Suprapubic skin (tissue), 4 donors: ENCODE measurements at regions not wholly inside any gene's neighbourhood (a gene's known extent, or its start where the extent isn't known, plus 50 kb on each side); places are given as distances from the start of the nearest gene placed in this dataset.
"Not testable (repeated sequence)": the region's sequence is repeated elsewhere in the genome, so short reads cannot be mapped to it uniquely, and the experiment has no call there.

Experiments
- DNase-seq, 2 donors: peaks; one replicate each; pipeline ENCODE4 v3.0.0-alpha.2; 2019; ENCODE audit warnings: low spot score in 2 of 2
- H3K27ac ChIP-seq: fragments of 200-600 bp; sonication (generic); one replicate; pipeline ENCODE4 v1.5.1; 2019
- H3K27me3 ChIP-seq: fragments of 200-600 bp; sonication (generic); one replicate; pipeline ENCODE4 v1.5.1; 2019
- H3K36me3 ChIP-seq: fragments of 200-600 bp; sonication (generic); one replicate; pipeline ENCODE4 v1.5.1; 2019
- H3K4me1 ChIP-seq: fragments of 200-600 bp; sonication (generic); one replicate; pipeline ENCODE4 v1.5.1; 2019
- H3K4me3 ChIP-seq: fragments of 200-600 bp; sonication (generic); one replicate; pipeline ENCODE4 v1.5.1; 2019; ENCODE audit warnings: mild to moderate bottlenecking
- H3K9me3 ChIP-seq: fragments of 200-600 bp; sonication (generic); one replicate; pipeline ENCODE4 v1.5.1; 2019
- EP300 ChIP-seq: sonication (generic); formaldehyde crosslinking; IDR thresholded peaks from one replicate; pipeline ENCODE4 v1.6.1; 2017; ENCODE audit warnings: antibody characterized with exemption
- POLR2A ChIP-seq, 2 donors: fragments of 450-650 bp; IDR thresholded peaks; one replicate each; pipeline ENCODE4 v1.6.1; 2017; ENCODE audit warnings: antibody characterized with exemption in 2 of 2, mild to moderate bottlenecking in 2 of 2, moderate library complexity in 2 of 2
- POLR2AphosphoS5 ChIP-seq, 3 donors: sonication (generic); formaldehyde crosslinking; IDR thresholded peaks; one replicate each; pipeline ENCODE4 v1.6.1; 2017; ENCODE audit warnings: antibody characterized with exemption in 3 of 3
- WGBS: methylation state at CpG from one replicate; pipeline ENCODE4 v1.1.5; 2018; 5-methylcytosine and 5-hydroxymethylcytosine counted together
- TF ChIP-seq, protein P1 (sequence below), 2 donors: fragments of 200-600 bp in 1 of 2; fragments of 450-650 bp in 1 of 2; sonication (generic) in 1 of 2; IDR thresholded peaks; one replicate each; pipeline ENCODE4 v1.5.1; 2016 to 2019; ENCODE audit warnings: antibody characterized with exemption in 2 of 2, mild to moderate bottlenecking in 1 of 2, moderate library complexity in 1 of 2

DNA sequence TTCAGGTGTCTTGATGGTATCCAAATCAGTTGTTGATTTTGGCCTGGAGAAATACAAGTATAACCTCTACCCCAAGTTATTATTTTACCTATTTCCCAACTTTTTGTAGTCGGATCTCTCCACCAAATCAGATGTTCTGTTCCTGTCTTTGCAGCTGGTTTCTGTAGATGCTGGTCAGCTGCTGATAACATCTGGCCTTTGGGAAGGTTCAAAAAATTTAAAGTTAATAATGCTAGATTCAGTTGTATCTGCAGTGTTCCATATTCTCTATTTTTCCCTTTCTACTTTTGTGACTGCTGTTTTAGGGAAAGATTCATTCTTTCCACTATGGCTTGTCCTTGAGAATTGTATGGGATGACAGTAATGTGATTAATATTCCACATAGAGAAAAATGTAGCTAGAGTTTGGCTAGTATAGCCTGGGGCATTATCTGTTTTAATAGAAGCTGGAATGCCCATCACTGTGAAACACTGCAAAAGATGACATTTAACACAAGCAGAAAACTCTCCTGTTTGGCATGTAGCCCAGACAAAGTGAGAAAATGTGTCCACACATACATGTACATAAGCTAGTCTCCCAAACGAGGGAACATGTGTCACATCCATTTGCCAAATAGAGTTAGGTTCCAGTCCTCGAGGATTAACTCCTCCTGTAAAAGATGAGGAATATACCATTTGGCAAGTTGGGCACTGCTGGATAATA is 99.2 kb downstream of the ZNF100 start:
- not testable (repeated sequence) for H3K36me3 ChIP-seq, H3K9me3 ChIP-seq, H3K4me3 ChIP-seq, H3K27ac ChIP-seq, H3K4me1 ChIP-seq, DNase-seq, H3K27me3 ChIP-seq
- WGBS = 47% methylated on average over 3 of the region's 3 CpGs

DNA sequence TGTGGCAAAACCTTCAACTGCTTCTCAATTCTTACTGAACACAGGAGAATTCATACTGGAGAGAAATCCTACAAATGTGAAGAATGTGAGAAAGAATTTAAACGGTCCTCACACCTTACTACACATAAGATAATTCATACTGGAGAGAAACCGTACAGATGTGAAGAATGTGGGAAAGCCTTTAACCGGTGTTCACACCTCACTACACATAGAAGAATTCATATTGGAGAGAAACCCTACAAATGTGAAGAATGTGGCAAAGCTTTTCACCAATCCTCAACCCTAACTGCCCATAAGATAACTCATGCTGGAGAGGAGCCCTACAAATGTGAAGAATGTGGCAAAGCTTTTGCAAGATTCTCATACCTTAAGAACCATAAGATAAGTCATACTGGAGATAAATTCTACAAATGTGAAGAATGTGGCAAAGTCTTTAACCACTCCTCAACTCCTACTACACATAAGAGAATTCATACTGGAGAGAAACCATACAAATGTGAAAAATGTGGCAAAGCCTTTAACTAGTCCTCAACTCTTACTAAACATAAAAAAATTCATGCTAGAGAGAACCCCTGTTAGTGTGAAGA is 111.7 kb downstream of the ZNF100 start:
- TF ChIP-seq POLR2A (IDR thresholded peaks at IDR 0.05) (no peak), POLR2AphosphoS5 (IDR thresholded peaks at IDR 0.05) (no peak), EP300 (no peak)
- TF ChIP-seq, protein P1, sequence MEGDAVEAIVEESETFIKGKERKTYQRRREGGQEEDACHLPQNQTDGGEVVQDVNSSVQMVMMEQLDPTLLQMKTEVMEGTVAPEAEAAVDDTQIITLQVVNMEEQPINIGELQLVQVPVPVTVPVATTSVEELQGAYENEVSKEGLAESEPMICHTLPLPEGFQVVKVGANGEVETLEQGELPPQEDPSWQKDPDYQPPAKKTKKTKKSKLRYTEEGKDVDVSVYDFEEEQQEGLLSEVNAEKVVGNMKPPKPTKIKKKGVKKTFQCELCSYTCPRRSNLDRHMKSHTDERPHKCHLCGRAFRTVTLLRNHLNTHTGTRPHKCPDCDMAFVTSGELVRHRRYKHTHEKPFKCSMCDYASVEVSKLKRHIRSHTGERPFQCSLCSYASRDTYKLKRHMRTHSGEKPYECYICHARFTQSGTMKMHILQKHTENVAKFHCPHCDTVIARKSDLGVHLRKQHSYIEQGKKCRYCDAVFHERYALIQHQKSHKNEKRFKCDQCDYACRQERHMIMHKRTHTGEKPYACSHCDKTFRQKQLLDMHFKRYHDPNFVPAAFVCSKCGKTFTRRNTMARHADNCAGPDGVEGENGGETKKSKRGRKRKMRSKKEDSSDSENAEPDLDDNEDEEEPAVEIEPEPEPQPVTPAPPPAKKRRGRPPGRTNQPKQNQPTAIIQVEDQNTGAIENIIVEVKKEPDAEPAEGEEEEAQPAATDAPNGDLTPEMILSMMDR (IDR thresholded peaks at IDR 0.05) = no peak
- H3K27me3 ChIP-seq = no peaks in the 10 kb centered on the region
- H3K4me3 ChIP-seq = no peak overlapping the region
- DNase-seq = no peak
- H3K9me3 ChIP-seq = no peaks in the 10 kb centered on the region
- no peaks in the 10 kb centered on the region for H3K36me3 ChIP-seq
- WGBS = 65% methylated on average over 3 of the region's 3 CpGs
- H3K27ac ChIP-seq = no peak overlapping the region
- no peaks in the 10 kb centered on the region for H3K4me1 ChIP-seq

DNA sequence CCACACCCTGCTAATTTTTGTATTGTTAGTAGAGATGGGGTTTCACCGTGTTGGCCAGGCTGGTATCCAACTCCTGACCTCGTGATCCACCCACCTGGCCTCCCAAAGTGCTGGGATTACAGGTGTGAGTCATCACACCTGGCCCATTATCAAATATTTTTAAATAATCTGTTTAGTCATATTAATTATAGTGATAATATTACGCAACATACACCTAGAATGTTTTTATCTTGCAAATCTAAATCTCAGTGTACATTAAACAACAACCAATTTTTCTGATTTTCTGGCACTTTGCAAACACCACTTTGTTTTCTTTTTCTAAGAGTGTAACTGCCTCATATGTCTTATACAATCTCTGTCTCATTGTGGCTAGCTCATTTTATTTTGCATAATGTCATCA is 115.9 kb downstream of the ZNF100 start:
- DNase-seq = not testable (repeated sequence)
- 61% methylated on average over 3 of the region's 3 CpGs for WGBS

DNA sequence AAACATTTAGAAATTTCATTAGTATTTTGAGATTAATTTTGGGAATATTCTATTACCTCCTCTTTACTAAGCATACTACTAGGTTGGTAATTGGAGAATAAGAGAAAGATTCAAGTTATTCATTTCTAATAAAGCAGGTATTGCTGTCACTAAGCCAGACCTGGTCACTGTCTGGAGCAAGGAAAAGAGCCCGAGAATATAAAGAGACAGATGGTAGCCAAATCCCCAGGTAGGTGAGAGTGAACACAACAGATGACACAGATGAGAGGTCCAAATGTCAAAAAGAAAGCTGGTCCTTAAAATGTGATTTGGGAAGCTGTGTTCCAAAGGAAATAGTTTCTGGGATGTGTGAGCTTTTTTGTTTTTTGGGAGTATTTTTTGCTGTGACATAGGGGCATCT is 128.6 kb downstream of the ZNF100 start:
- Histone ChIP-seq H3K36me3 (no peaks in the 10 kb centered on the region), H3K4me3 (no peak overlapping the region), H3K27me3 (no peaks in the 10 kb centered on the region), H3K9me3 (no peaks in the 10 kb centered on the region), H3K4me1 (no peaks in the 10 kb centered on the region), H3K27ac (no peak overlapping the region)
- DNase-seq = no peak
- TF ChIP-seq POLR2AphosphoS5 (IDR thresholded peaks at IDR 0.05) (no peak), POLR2A (IDR thresholded peaks at IDR 0.05) (no peak), EP300 (no peak)
- TF ChIP-seq, protein P1 (IDR thresholded peaks at IDR 0.05) = no peak
- WGBS = 74% methylated on average over 1 of the region's 1 CpG

More for the DNA sequence above, 115.9 kb downstream of the ZNF100 start:
- H3K4me1 ChIP-seq, H3K9me3 ChIP-seq, H3K27ac ChIP-seq, H3K27me3 ChIP-seq, H3K4me3 ChIP-seq, H3K36me3 ChIP-seq: not testable (repeated sequence)

DNA sequence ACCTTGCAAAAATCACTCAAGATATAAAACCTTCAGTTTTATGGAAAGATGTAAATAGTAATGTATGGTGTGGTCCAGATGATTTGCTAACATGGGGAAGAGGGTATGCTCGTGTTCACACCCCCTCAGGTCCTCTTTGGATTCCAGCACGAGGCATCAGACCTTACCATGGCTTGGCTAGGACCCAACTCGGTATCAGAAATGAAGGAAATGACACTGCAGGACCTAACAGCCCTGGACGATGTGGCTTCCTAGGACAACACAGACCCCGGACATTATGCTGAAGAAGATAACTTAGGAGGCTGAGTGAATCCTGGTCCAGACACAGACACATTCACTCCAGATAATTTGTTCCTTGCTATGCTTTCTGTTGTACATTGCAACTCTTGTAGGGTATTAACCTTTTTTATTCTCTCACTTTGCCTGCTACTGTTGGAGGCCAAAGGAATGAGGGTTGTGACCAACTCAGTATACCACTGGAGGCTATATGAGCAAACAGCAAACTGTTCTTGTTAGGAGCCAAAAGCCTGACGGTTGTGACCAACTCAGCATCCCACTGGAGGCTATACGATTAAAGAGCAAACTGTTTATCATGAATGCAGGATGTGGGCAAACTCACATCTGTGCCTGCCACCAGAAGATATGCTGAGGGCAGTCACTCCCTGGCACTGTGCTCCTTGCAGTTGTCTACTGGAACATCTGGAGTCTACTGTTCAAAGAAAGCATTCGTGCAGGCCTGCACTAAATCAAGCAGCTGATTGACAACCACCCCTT is 121.7 kb downstream of the ZNF429 start:
- H3K4me1 ChIP-seq = no peaks in the 10 kb centered on the region
- WGBS = 81% methylated on average over 8 of the region's 8 CpGs
- H3K36me3 ChIP-seq = no peaks in the 10 kb centered on the region
- H3K27me3 ChIP-seq = no peaks in the 10 kb centered on the region
- H3K9me3 ChIP-seq = peaks cover 6% of the 10 kb centered on the region
- TF ChIP-seq EP300 = no peak
- no peak for DNase-seq
- H3K27ac ChIP-seq = no peak overlapping the region
- H3K4me3 ChIP-seq = no peak overlapping the region

DNA sequence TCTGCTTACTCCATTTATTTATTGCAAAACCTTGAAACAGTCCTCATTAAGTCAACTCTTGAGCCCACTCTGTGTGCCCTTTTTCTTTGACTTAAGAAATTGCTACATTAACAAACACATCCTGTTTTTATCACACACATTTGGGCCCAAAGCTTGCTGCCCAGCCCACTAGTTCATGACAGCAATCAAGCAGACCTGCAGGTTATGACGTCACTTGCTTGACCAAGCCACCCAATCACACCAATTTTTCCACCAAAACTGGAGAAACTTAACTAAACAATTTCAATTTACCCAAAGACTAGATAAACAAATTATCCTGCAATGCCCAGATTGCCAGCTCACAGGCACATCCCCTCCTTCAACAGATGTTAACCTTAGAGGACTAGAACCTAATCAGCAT is 120.7 kb downstream of the ZNF429 start:
- H3K27ac ChIP-seq = no peak overlapping the region
- 88% methylated on average over 1 of the region's 1 CpG for WGBS
- H3K4me3 ChIP-seq = no peak overlapping the region
- TF ChIP-seq POLR2A (IDR thresholded peaks at IDR 0.05) = no peak
- TF ChIP-seq, protein P1 (IDR thresholded peaks at IDR 0.05) = no peak
- no peak for TF ChIP-seq POLR2AphosphoS5 (IDR thresholded peaks at IDR 0.05)
- no peak for TF ChIP-seq EP300
- H3K36me3 ChIP-seq = no peaks in the 10 kb centered on the region
- peaks cover 5% of the 10 kb centered on the region for H3K9me3 ChIP-seq
- no peaks in the 10 kb centered on the region for H3K27me3 ChIP-seq
- no peak for DNase-seq
- no peaks in the 10 kb centered on the region for H3K4me1 ChIP-seq
